Activated T-helper 2 cell treated with anti-CD3 and anti-CD28 coated beads, Interferon-gamma antibody, Interleukin-2, Interleukin-4, amounts not matched to agents 10 μg/mL and 5 μg/mL and 100 μg/mL, durations not matched to agents 14 hours and 24 hours and 36 hours (primary cell): ENCODE measurements at regions not wholly inside any gene's neighbourhood (a gene's known extent, or its start where the extent isn't known, plus 50 kb on each side); places are given as distances from the start of the nearest gene placed in this dataset.

ENCODE experiments used
- DNase-seq: peaks from one replicate; pipeline ENCODE4 v3.0.0; 2021; ENCODE audit warnings: low spot score
- H3K27ac Mint-ChIP-seq: one replicate; pipeline ENCODE4 v1.8.0; 2021; ENCODE audit warnings: mixed read lengths
- H3K27me3 Mint-ChIP-seq: one replicate; pipeline ENCODE4 v1.8.0; 2021; ENCODE audit warnings: low read depth, mixed read lengths
- H3K36me3 Mint-ChIP-seq: one replicate; pipeline ENCODE4 v1.8.0; 2021; ENCODE audit warnings: low read depth, mixed read lengths
- H3K4me1 Mint-ChIP-seq: one replicate; pipeline ENCODE4 v1.8.0; 2021; ENCODE audit warnings: low read depth, mixed read lengths
- H3K4me3 Mint-ChIP-seq: one replicate; pipeline ENCODE4 v1.8.0; 2021; ENCODE audit warnings: low read depth, mild to moderate bottlenecking, moderate library complexity, mixed read lengths
- H3K9me3 Mint-ChIP-seq: one replicate; pipeline ENCODE4 v1.8.0; 2021; ENCODE audit warnings: mixed read lengths
- intact Hi-C: fragments of 100-400 bp; cut with micrococcal nuclease; formaldehyde crosslinking; loops from one replicate; pipeline ENCODE4 v1.15.1; 2023

- no peaks in the 10 kb centered on the region for H3K4me1 Mint-ChIP-seq
- H3K27ac Mint-ChIP-seq, result no peak overlapping the region
- DNase-seq, result no peak
- H3K27me3 Mint-ChIP-seq, result peaks cover 2% of the 10 kb centered on the region
- H3K36me3 Mint-ChIP-seq, result no peaks in the 10 kb centered on the region
- H3K4me3 Mint-ChIP-seq, result no peak overlapping the region
- intact Hi-C loops, result no loop called here
- H3K9me3 Mint-ChIP-seq, result no peaks in the 10 kb centered on the region
These were observed 92.9 kb downstream of the TXNL1 start for GRCh38 chr18:56545464-56545863.

GRCh38 chr18:56542476-56542875 is 95.9 kb downstream of the TXNL1 start:
- no peak overlapping the region for H3K27ac Mint-ChIP-seq
- no peaks in the 10 kb centered on the region for H3K36me3 Mint-ChIP-seq
- no peaks in the 10 kb centered on the region for H3K9me3 Mint-ChIP-seq
- H3K4me3 Mint-ChIP-seq, result no peak overlapping the region
- H3K27me3 Mint-ChIP-seq, result peaks cover 5% of the 10 kb centered on the region
- DNase-seq, result no peak
- intact Hi-C loops, result no loop called here
- H3K4me1 Mint-ChIP-seq, result no peaks in the 10 kb centered on the region

- intact Hi-C loops, result no loop called here
- Mint-ChIP-seq H3K36me3 (no peaks in the 10 kb centered on the region), H3K4me1 (no peaks in the 10 kb centered on the region), H3K27me3 (peaks cover 5% of the 10 kb centered on the region), H3K27ac (no peak overlapping the region), H3K4me3 (no peak overlapping the region), H3K9me3 (no peaks in the 10 kb centered on the region)
- no peak for DNase-seq
These were observed 96.6 kb downstream of the TXNL1 start for GRCh38 chr18:56541793-56542192.

GRCh38 chr18:56541340-56541739 is 97.1 kb downstream of the TXNL1 start:
- no peaks in the 10 kb centered on the region for H3K4me1 Mint-ChIP-seq
- H3K27me3 Mint-ChIP-seq, result peaks cover 5% of the 10 kb centered on the region
- H3K27ac Mint-ChIP-seq, result no peak overlapping the region
- H3K9me3 Mint-ChIP-seq, result no peaks in the 10 kb centered on the region
- DNase-seq, result no peak
- intact Hi-C loops, result no loop called here
- H3K4me3 Mint-ChIP-seq, result no peak overlapping the region
- H3K36me3 Mint-ChIP-seq, result no peaks in the 10 kb centered on the region

DNA sequence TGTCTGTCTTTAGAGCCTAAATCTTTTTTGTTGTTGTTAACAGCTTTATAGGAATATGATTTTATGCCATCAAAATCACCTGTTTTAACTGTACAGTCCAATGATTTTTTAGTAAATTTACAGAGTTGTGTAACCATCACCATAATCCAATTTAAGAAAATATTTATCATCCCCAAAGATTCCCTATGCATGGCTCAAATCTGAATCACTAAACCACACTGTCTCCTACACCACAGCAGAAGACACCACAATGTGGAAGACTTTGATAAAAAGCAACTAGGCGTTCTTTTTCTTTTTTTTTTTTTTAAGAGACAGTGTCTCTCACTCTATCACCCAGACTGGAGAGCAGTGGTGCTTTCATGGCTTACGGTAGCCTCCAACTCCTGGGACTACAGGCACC is 99.6 kb downstream of the TXNL1 start:
- intact Hi-C loops, result no loop called here
- no peaks in the 10 kb centered on the region for H3K4me1 Mint-ChIP-seq
- peaks cover 3% of the 10 kb centered on the region for H3K27me3 Mint-ChIP-seq
- H3K27ac Mint-ChIP-seq, result no peak overlapping the region
- DNase-seq, result no peak
- H3K4me3 Mint-ChIP-seq, result no peak overlapping the region
- no peaks in the 10 kb centered on the region for H3K9me3 Mint-ChIP-seq
- no peaks in the 10 kb centered on the region for H3K36me3 Mint-ChIP-seq

GRCh38 chr18:56532176-56532840 is 106.1 kb downstream of the TXNL1 start:
- Mint-ChIP-seq H3K4me1 (peaks cover 7% of the 10 kb centered on the region), H3K27me3 (peaks cover 5% of the 10 kb centered on the region), H3K9me3 (no peaks in the 10 kb centered on the region), H3K27ac (no peak overlapping the region), H3K36me3 (no peaks in the 10 kb centered on the region), H3K4me3 (no peak overlapping the region)
- no peak for DNase-seq
- intact Hi-C loops, result no loop called here

DNA sequence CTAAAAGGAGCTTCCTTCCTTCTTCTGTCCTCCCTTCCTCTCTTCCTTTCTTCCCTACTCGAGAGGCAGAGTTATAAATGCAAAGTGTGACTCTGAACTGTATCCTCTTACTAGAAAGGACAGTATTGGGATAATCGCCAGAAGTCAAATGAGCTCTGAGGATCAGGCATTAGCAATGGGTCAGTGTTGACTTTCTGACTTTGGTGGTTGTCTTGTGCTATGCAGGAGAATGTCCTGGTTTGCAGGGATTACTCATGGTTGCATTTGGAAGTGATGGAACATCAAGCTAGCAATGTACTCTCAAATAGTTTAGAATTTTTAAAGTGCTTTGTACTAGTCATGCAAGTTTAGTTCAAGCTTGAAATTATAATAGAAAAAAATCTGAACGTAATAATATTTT is 115.6 kb downstream of the TXNL1 start:
- no peak for DNase-seq
- peaks cover 7% of the 10 kb centered on the region for H3K9me3 Mint-ChIP-seq
- no peak overlapping the region for H3K4me3 Mint-ChIP-seq
- H3K4me1 Mint-ChIP-seq, result no peaks in the 10 kb centered on the region
- H3K27ac Mint-ChIP-seq, result no peak overlapping the region
- intact Hi-C loops, result no loop called here
- H3K27me3 Mint-ChIP-seq, result no peaks in the 10 kb centered on the region
- H3K36me3 Mint-ChIP-seq, result no peaks in the 10 kb centered on the region

DNA sequence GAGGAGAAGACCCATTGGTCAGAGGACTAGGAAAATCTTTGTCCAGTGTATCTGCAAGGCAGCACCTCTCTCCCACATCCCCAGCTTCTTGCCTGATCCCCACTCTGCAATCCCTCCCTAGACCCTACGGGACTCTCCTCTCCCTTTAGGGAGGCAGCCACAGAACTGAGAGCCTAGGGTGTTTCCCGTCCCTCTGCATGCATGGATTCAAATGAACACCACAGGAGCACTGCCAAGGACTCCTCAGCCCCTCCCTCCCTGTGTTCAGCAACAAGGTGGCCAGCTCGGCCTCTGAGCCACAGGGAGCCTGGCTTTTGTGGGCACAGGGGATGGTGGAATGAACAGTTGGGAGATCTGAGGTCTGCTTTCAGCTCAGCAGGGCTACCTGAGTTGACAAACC is 117.1 kb downstream of the TXNL1 start:
- peaks cover 4% of the 10 kb centered on the region for H3K9me3 Mint-ChIP-seq
- intact Hi-C loops, result no loop called here
- no peak overlapping the region for H3K4me3 Mint-ChIP-seq
- H3K4me1 Mint-ChIP-seq, result no peaks in the 10 kb centered on the region
- no peak for DNase-seq
- no peaks in the 10 kb centered on the region for H3K27me3 Mint-ChIP-seq
- H3K27ac Mint-ChIP-seq, result no peak overlapping the region
- no peaks in the 10 kb centered on the region for H3K36me3 Mint-ChIP-seq

DNA sequence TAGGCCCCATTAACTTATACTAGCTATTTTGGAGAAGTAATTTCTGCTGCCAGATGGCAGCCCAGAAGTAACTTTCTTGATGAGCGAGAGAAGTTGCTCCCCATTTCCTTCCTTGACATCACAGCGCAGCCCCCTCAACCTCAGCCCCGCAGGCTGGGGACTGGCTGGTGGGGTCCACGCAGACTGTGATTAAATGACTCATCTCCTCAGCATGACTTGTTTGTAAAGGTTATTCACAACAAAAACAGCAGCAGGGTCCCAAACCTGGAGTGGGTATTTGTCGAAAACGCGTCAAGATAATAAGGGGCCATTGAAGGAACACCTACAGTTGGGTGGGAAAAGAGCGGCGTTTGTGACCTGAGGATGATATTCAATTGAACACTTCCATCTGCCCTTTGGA is 120.6 kb downstream of the TXNL1 start:
- intact Hi-C loops, result no loop called here
- Mint-ChIP-seq H3K4me1 (no peaks in the 10 kb centered on the region), H3K36me3 (no peaks in the 10 kb centered on the region), H3K27ac (no peak overlapping the region), H3K27me3 (no peaks in the 10 kb centered on the region), H3K4me3 (no peak overlapping the region), H3K9me3 (no peaks in the 10 kb centered on the region)
- DNase-seq, result no peak

DNA sequence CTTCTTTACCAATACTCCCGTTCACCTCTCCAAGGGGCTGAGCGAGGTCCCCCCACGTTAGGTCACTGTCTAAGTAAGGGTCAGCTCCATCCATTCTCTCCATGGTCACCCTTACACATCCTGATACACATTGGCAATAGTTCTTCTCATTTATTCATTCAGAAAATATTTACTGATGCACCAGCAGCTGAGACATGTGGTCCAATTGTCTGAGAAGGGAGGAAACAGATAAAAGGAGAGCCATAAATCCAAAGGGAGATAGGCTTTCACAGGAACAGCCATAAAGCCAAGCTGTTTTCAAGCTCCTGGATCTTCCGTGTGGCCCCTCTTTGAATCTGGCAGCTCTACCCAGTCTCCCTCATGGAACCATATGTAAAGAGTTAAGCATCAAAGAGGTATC is 121.2 kb downstream of the TXNL1 start:
- DNase-seq, result no peak
- H3K4me1 Mint-ChIP-seq, result no peaks in the 10 kb centered on the region
- H3K27me3 Mint-ChIP-seq, result no peaks in the 10 kb centered on the region

GRCh38 chr18:56516789-56517188 is 121.6 kb downstream of the TXNL1 start:
- no peak for DNase-seq
- Mint-ChIP-seq H3K4me3 (no peak overlapping the region), H3K27ac (no peak overlapping the region), H3K9me3 (no peaks in the 10 kb centered on the region), H3K4me1 (no peaks in the 10 kb centered on the region), H3K27me3 (no peaks in the 10 kb centered on the region), H3K36me3 (no peaks in the 10 kb centered on the region)
- intact Hi-C loops, result no loop called here

More for the DNA sequence above, 121.2 kb downstream of the TXNL1 start:
- intact Hi-C loops, result no loop called here
- no peak overlapping the region for H3K4me3 Mint-ChIP-seq
- no peak overlapping the region for H3K27ac Mint-ChIP-seq
- H3K9me3 Mint-ChIP-seq, result no peaks in the 10 kb centered on the region
- H3K36me3 Mint-ChIP-seq, result no peaks in the 10 kb centered on the region

- Mint-ChIP-seq H3K27ac (no peak overlapping the region), H3K9me3 (no peaks in the 10 kb centered on the region), H3K4me1 (no peaks in the 10 kb centered on the region), H3K27me3 (no peaks in the 10 kb centered on the region), H3K4me3 (no peak overlapping the region), H3K36me3 (no peaks in the 10 kb centered on the region)
- intact Hi-C loops, result no loop called here
- DNase-seq, result no peak
These were observed 122.9 kb downstream of the TXNL1 start for GRCh38 chr18:56515522-56515921.

- no peak for DNase-seq
- Mint-ChIP-seq H3K27me3 (no peaks in the 10 kb centered on the region), H3K27ac (no peak overlapping the region), H3K4me1 (no peaks in the 10 kb centered on the region), H3K36me3 (no peaks in the 10 kb centered on the region), H3K9me3 (no peaks in the 10 kb centered on the region), H3K4me3 (no peak overlapping the region)
- intact Hi-C loops, result no loop called here
These were observed 126.4 kb downstream of the TXNL1 start for GRCh38 chr18:56511996-56512395.

- no peak for DNase-seq
- no peaks in the 10 kb centered on the region for H3K36me3 Mint-ChIP-seq
- no peaks in the 10 kb centered on the region for H3K27me3 Mint-ChIP-seq
- H3K4me1 Mint-ChIP-seq, result peaks cover 5% of the 10 kb centered on the region
- no peaks in the 10 kb centered on the region for H3K9me3 Mint-ChIP-seq
- no peak overlapping the region for H3K4me3 Mint-ChIP-seq
- H3K27ac Mint-ChIP-seq, result no peak overlapping the region
- intact Hi-C loops, result no loop called here
These were observed 128.3 kb downstream of the TXNL1 start for GRCh38 chr18:56510108-56510507.
